A549 (cell line): ENCODE measurements at regions not wholly inside any gene's neighbourhood (a gene's known extent, or its start where the extent isn't known, plus 50 kb on each side); places are given as distances from the start of the nearest gene placed in this dataset.

Experiments
- CTCF ChIP-seq: fragments of >200 bp; sonication (Bioruptor Twin); formaldehyde crosslinking; IDR thresholded peaks from 3 replicates; pipeline ENCODE4 v1.5.1; 2016
- EHF ChIP-seq: fragments of 250-450 bp; sonication (Bioruptor Pico); IDR thresholded peaks from 2 replicates; pipeline ENCODE4 v1.5.0; 2020; ENCODE audit warnings: mild to moderate bottlenecking
- RAD21 ChIP-seq, 2 experiments: fragments of >200 bp in 1 of 2; sonication (Bioruptor Twin) in 1 of 2; formaldehyde crosslinking in 1 of 2; IDR thresholded peaks in 1 of 2; conservative IDR thresholded peaks in 1 of 2; 2 replicates in 1 of 2; 3 replicates in 1 of 2; pipeline ENCODE4 v1.6.1; 2012 to 2018; ENCODE audit warnings: inconsistent platforms in 1 of 2
- ZFP36 ChIP-seq: fragments of 450-650 bp; IDR thresholded peaks from 2 replicates; pipeline ENCODE4 v1.6.1; 2014; ENCODE audit warnings: borderline replicate concordance; ENCODE audit not compliant: partially characterized antibody

GRCh38 chr7:97246317-97246716 is 128.8 kb downstream of the SDHAF3 start:
- TF ChIP-seq CTCF = no peak
- no peak for TF ChIP-seq RAD21 (conservative IDR thresholded peaks at IDR 0.05 in 1 of 2, IDR thresholded peaks at IDR 0.05 in 1 of 2)
- no peak for TF ChIP-seq ZFP36
- no peak for TF ChIP-seq EHF
